ENCODE measurements at regions not wholly inside any gene's neighbourhood (a gene's known extent, or its start where the extent isn't known, plus 50 kb on each side); places are given as distances from the start of the nearest gene placed in this dataset.

DNA sequence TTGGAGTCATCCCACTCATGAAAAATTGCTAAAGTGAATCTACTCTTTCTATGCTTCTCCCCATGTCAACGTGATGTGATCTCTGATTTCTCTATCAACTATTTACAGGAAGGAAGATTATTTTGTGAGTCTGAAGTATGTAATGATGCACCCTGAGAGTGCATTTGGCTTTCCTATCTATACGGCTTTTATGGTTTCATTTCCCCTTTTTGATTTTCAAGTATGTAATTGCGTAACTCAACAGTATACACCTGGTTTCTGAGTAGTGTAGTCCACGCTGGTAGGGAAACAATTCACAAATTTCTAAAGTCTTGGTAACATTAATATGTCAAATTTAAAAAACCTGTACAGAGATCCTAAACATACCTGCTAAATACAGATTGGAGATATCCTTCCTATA lies 194.7 kb upstream of the SEMA3A start:
- no peaks in the 10 kb centered on the region for H3K79me2 ChIP-seq (ENCODE audit: low read length)
- TF ChIP-seq, protein P1, sequence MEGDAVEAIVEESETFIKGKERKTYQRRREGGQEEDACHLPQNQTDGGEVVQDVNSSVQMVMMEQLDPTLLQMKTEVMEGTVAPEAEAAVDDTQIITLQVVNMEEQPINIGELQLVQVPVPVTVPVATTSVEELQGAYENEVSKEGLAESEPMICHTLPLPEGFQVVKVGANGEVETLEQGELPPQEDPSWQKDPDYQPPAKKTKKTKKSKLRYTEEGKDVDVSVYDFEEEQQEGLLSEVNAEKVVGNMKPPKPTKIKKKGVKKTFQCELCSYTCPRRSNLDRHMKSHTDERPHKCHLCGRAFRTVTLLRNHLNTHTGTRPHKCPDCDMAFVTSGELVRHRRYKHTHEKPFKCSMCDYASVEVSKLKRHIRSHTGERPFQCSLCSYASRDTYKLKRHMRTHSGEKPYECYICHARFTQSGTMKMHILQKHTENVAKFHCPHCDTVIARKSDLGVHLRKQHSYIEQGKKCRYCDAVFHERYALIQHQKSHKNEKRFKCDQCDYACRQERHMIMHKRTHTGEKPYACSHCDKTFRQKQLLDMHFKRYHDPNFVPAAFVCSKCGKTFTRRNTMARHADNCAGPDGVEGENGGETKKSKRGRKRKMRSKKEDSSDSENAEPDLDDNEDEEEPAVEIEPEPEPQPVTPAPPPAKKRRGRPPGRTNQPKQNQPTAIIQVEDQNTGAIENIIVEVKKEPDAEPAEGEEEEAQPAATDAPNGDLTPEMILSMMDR (IDR thresholded peaks at IDR 0.05; ENCODE audit: low read depth, low read length), result no peak
- no peak for TF ChIP-seq EZH2phosphoT487 (IDR thresholded peaks at IDR 0.05; ENCODE audit: low read depth)
- H3K36me3 ChIP-seq (replicated peaks; ENCODE audit: low read depth, low read length), result no peaks in the 10 kb centered on the region
- peak overlapping the region; percentile 3; the same call in 1 of the 2 replicates for H3K4me3 ChIP-seq (ENCODE audit: low read length)
- no peak overlapping the region for H2AFZ ChIP-seq (ENCODE audit: low read depth, low read length)
- no peaks in the 10 kb centered on the region for H4K20me1 ChIP-seq (ENCODE audit: insufficient read depth, low read length)
- no peaks in the 10 kb centered on the region; the same call in 1 of the 2 replicates for H3K9me3 ChIP-seq (ENCODE audit: insufficient read depth, low read length)
- H3K27ac ChIP-seq (ENCODE audit: low read length), result 0 out of 2 replicates have a peak overlapping the region, but pooled peaks have one; percentile 3
- H3K4me1 ChIP-seq (ENCODE audit: low read length), result peaks cover 33% of the 10 kb centered on the region
- no peaks in the 10 kb centered on the region for H3K27me3 ChIP-seq (ENCODE audit: low read depth, low read length)
- peak overlapping the region; percentile 37 for H3K4me2 ChIP-seq (ENCODE audit: low read length)
- no peak overlapping the region for H3K9ac ChIP-seq (ENCODE audit: low read length)

DNA sequence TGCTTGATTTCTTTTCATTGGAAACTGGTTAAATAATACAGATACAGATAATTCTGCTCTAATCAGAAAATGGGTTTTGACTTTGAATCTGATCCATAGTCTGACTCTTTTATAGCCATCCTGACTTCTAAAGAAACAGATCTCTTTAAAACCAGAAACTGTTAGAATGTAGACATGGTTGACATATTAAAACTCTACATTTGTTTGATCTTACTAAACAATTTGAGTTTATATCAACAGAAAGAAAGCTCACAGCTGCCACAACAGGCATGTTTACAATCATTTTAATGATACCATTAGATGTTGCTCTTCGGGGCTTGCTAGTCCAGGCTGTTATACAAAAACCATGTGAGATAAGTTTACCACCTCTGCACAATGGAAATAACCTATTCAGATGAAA lies 193.0 kb upstream of the SEMA3A start:
- TF ChIP-seq EZH2phosphoT487 (IDR thresholded peaks at IDR 0.05; ENCODE audit: low read depth), result no peak
- TF ChIP-seq, protein P1 (IDR thresholded peaks at IDR 0.05; ENCODE audit: low read depth, low read length), result no peak

DNA sequence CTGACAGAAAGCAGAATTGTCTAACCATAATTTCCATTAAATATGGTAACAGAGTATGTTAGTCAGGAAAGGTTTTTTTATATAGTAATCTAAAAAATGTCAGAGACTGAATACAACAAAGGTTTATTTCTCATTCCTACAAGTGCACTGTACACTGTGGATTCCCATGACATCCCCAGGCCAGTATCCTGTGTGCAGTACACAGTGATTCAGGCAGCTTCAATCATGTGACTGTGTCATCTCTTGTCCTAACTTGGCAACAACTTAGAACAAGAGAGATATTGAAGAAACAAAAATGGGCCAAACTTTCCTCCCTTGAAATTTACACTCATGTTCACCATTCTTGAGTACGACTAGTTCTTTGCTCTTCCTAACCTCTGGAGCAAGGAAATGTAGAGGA lies 189.8 kb upstream of the SEMA3A start:
- Histone ChIP-seq H3K9ac (ENCODE audit: low read length) (no peak overlapping the region), H3K79me2 (ENCODE audit: low read length) (no peaks in the 10 kb centered on the region), H3K4me3 (ENCODE audit: low read length) (no peak overlapping the region), H3K4me1 (ENCODE audit: low read length) (peaks cover 64% of the 10 kb centered on the region), H3K36me3 (replicated peaks; ENCODE audit: low read depth, low read length) (peaks cover 3% of the 10 kb centered on the region), H3K9me3 (ENCODE audit: insufficient read depth, low read length) (no peaks in the 10 kb centered on the region), H4K20me1 (ENCODE audit: insufficient read depth, low read length) (no peaks in the 10 kb centered on the region), H2AFZ (ENCODE audit: low read depth, low read length) (0 out of 2 replicates have a peak overlapping the region, but pooled peaks have one; percentile 31), H3K27me3 (ENCODE audit: low read depth, low read length) (no peaks in the 10 kb centered on the region), H3K4me2 (ENCODE audit: low read length) (no peak overlapping the region), H3K27ac (ENCODE audit: low read length) (no peak overlapping the region)
- TF ChIP-seq, protein P1 (IDR thresholded peaks at IDR 0.05; ENCODE audit: low read depth, low read length), result no peak
- TF ChIP-seq EZH2phosphoT487 (IDR thresholded peaks at IDR 0.05; ENCODE audit: low read depth), result no peak

More for the DNA sequence above, 193.0 kb upstream of the SEMA3A start:
- peaks cover 44% of the 10 kb centered on the region for H3K4me1 ChIP-seq (ENCODE audit: low read length)
- no peak overlapping the region for H3K9ac ChIP-seq (ENCODE audit: low read length)
- H3K9me3 ChIP-seq (ENCODE audit: insufficient read depth, low read length), result no peaks in the 10 kb centered on the region; the same call in 1 of the 2 replicates
- H3K27me3 ChIP-seq (ENCODE audit: low read depth, low read length), result no peaks in the 10 kb centered on the region
- no peaks in the 10 kb centered on the region for H3K36me3 ChIP-seq (replicated peaks; ENCODE audit: low read depth, low read length)
- H3K4me3 ChIP-seq (ENCODE audit: low read length), result no peak overlapping the region
- H3K79me2 ChIP-seq (ENCODE audit: low read length), result no peaks in the 10 kb centered on the region
- no peaks in the 10 kb centered on the region for H4K20me1 ChIP-seq (ENCODE audit: insufficient read depth, low read length)
- no peak overlapping the region for H3K4me2 ChIP-seq (ENCODE audit: low read length)
- no peak overlapping the region for H3K27ac ChIP-seq (ENCODE audit: low read length)
- no peak overlapping the region for H2AFZ ChIP-seq (ENCODE audit: low read depth, low read length)

DNA sequence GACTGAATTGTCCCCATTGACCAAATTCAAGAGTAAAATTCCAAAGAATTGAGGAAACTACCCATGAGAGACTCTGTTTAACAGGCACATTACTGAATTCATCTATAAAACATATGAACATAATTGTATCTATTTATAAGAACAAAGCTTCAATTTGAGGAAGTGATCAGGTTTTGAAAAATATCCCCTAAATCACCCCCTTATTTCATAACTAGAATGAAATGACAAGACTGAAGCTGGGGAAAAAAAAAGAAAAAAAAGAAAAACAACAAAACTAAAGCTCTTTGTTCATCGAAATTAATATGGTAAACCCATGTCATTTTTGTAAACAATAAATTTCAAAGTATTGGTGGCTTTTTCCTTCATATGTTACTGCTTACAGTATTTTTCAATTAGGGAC lies 184.9 kb upstream of the SEMA3A start:
- H3K36me3 ChIP-seq (replicated peaks; ENCODE audit: low read depth, low read length), result peaks cover 3% of the 10 kb centered on the region

More for the DNA sequence above, 184.9 kb upstream of the SEMA3A start:
- H4K20me1 ChIP-seq (ENCODE audit: insufficient read depth, low read length), result no peaks in the 10 kb centered on the region
- peaks cover 48% of the 10 kb centered on the region for H3K4me1 ChIP-seq (ENCODE audit: low read length)
- no peak overlapping the region for H3K4me3 ChIP-seq (ENCODE audit: low read length)
- no peaks in the 10 kb centered on the region for H3K27me3 ChIP-seq (ENCODE audit: low read depth, low read length)
- H3K79me2 ChIP-seq (ENCODE audit: low read length), result no peaks in the 10 kb centered on the region
- 0 out of 2 replicates have a peak overlapping the region, but pooled peaks have one; percentile 18 for H2AFZ ChIP-seq (ENCODE audit: low read depth, low read length)
- TF ChIP-seq, protein P1 (IDR thresholded peaks at IDR 0.05; ENCODE audit: low read depth, low read length), result no peak
- no peak for TF ChIP-seq EZH2phosphoT487 (IDR thresholded peaks at IDR 0.05; ENCODE audit: low read depth)
- peak overlapping the region; percentile 41 for H3K4me2 ChIP-seq (ENCODE audit: low read length)
- no peak overlapping the region for H3K9ac ChIP-seq (ENCODE audit: low read length)
- H3K27ac ChIP-seq (ENCODE audit: low read length), result peak overlapping the region; percentile 13; the same call in 1 of the 2 replicates
- H3K9me3 ChIP-seq (ENCODE audit: insufficient read depth, low read length), result no peaks in the 10 kb centered on the region

All from OCI-LY3 (cell line).